ENCODE measurements at regions not wholly inside any gene's neighbourhood (a gene's known extent, or its start where the extent isn't known, plus 50 kb on each side); places are given as distances from the start of the nearest gene placed in this dataset.
"Not testable (repeated sequence)": the region's sequence is repeated elsewhere in the genome, so short reads cannot be mapped to it uniquely, and the experiment has no call there.

DNA sequence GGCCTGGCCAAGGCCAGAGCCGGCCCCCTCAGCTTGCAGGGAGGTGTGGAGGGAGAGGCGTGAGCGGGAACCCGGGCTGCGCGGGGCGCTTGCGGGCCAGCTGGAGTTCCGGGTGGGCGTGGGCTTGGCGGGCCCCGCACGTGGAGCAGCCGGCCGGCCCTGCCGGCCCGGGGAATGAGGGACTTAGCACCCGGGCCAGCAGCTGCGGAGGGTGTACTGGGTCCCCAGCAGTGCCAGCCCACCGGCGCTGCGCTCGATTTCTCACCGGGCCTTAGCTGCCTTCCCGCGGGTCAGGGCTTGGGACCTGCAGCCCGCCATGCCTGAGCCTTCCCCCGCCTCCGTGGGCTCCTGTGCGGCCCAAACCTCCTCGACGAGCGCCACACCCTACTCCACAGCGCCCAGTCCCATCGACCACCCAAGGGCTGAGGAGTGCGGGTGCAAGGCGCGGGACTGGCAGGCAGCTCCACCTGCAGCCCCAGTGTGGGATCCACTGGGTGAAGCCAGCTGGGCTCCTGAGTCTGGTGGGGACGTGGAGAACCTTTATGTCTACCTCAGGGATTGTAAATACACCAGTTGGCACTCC lies 1800.2 kb downstream of the MRPL39 start:
- TF ChIP-seq, protein P1, sequence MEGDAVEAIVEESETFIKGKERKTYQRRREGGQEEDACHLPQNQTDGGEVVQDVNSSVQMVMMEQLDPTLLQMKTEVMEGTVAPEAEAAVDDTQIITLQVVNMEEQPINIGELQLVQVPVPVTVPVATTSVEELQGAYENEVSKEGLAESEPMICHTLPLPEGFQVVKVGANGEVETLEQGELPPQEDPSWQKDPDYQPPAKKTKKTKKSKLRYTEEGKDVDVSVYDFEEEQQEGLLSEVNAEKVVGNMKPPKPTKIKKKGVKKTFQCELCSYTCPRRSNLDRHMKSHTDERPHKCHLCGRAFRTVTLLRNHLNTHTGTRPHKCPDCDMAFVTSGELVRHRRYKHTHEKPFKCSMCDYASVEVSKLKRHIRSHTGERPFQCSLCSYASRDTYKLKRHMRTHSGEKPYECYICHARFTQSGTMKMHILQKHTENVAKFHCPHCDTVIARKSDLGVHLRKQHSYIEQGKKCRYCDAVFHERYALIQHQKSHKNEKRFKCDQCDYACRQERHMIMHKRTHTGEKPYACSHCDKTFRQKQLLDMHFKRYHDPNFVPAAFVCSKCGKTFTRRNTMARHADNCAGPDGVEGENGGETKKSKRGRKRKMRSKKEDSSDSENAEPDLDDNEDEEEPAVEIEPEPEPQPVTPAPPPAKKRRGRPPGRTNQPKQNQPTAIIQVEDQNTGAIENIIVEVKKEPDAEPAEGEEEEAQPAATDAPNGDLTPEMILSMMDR (IDR thresholded peaks at IDR 0.05; ENCODE audit: low read depth, low read length) = not testable (repeated sequence)
- TF ChIP-seq EZH2phosphoT487 (IDR thresholded peaks at IDR 0.05; ENCODE audit: low read depth) = not testable (repeated sequence)

Measured in OCI-LY3 (cell line).